ENCODE measurements at regions not wholly inside any gene's neighbourhood (a gene's known extent, or its start where the extent isn't known, plus 50 kb on each side); places are given as distances from the start of the nearest gene placed in this dataset.

- ChIA-PET POLR2A (no interaction called here), CTCF (no interaction called here)
- H3K4me3 Mint-ChIP-seq: no peak overlapping the region
- no peaks in the 10 kb centered on the region for H3K9me3 Mint-ChIP-seq (ENCODE audit: insufficient read depth)
- no peaks in the 10 kb centered on the region for H3K4me1 Mint-ChIP-seq
- TF ChIP-seq EZH2 (IDR thresholded peaks at IDR 0.05; ENCODE audit: borderline replicate concordance, insufficient read depth, low read depth, low read length, poor library complexity, severe bottlenecking) (no peak), CTCF (IDR thresholded peaks at IDR 0.05) (no peak)
- Histone ChIP-seq H3K4me3 (ENCODE audit: control extremely low read depth in 1 of 5, extremely low read depth in 1 of 5, insufficient read depth in 1 of 5, low read depth in 2 of 5, low read length in 4 of 5) (no peak overlapping the region), H3K36me3 (replicated peaks in 1 of 2; ENCODE audit: control extremely low read depth in 1 of 2, control insufficient read depth in 1 of 2, extremely low read depth in 1 of 2, insufficient read depth in 2 of 2, low read length in 1 of 2) (no peaks in the 10 kb centered on the region), H3K4me1 (ENCODE audit: control insufficient read depth in 2 of 2, insufficient read depth in 2 of 2, low read length in 2 of 2) (no peaks in the 10 kb centered on the region), H3K27ac (ENCODE audit: low read length in 2 of 2) (no peak overlapping the region), H4K20me1 (ENCODE audit: control insufficient read depth, insufficient read depth, low read length, poor library complexity, severe bottlenecking) (no peaks in the 10 kb centered on the region), H2AFZ (ENCODE audit: insufficient read depth, low read depth, low read length, poor library complexity, severe bottlenecking) (no peak overlapping the region), H3K9ac (ENCODE audit: low read length) (no peak overlapping the region), H3K27me3 (replicated peaks in 1 of 4; ENCODE audit: control extremely low read depth in 1 of 4, control insufficient read depth in 3 of 4, insufficient read depth in 4 of 4, low read length in 3 of 4) (no peaks in the 10 kb centered on the region), H3K9me3 (ENCODE audit: control extremely low read depth in 1 of 3, control insufficient read depth in 2 of 3, insufficient read depth in 1 of 3, low read length in 2 of 3) (no peaks in the 10 kb centered on the region), H3K79me2 (ENCODE audit: control insufficient read depth, insufficient read depth, low read length) (no peaks in the 10 kb centered on the region), H3K4me2 (replicated peaks; ENCODE audit: low read depth, low read length, poor library complexity, severe bottlenecking) (no peak overlapping the region)
- no peaks in the 10 kb centered on the region for H3K27me3 Mint-ChIP-seq
- intact Hi-C loops (cut with micrococcal nuclease): no loop called here
- ATAC-seq (ENCODE audit: low read depth): no peak
- H3K27ac Mint-ChIP-seq: no peak overlapping the region
- no peak for DNase-seq
Observed at GRCh38 chr5:88081877-88082276, 186.8 kb downstream of the TMEM161B start.

GRCh38 chr5:88063813-88064212 is 204.8 kb downstream of the TMEM161B start:
- no peak for ATAC-seq (ENCODE audit: low read depth)
- intact Hi-C loops (cut with micrococcal nuclease): no loop called here
- Mint-ChIP-seq H3K4me3 (no peak overlapping the region), H3K27me3 (no peaks in the 10 kb centered on the region), H3K4me1 (no peaks in the 10 kb centered on the region), H3K9me3 (ENCODE audit: insufficient read depth) (peaks cover 2% of the 10 kb centered on the region), H3K27ac (no peak overlapping the region)
- H3K79me2 ChIP-seq (ENCODE audit: control insufficient read depth, insufficient read depth, low read length): no peaks in the 10 kb centered on the region
- DNase-seq: no peak
- no peaks in the 10 kb centered on the region for H4K20me1 ChIP-seq (ENCODE audit: control insufficient read depth, insufficient read depth, low read length, poor library complexity, severe bottlenecking)
- no peak overlapping the region for H3K27ac ChIP-seq (ENCODE audit: low read length in 2 of 2)
- H2AFZ ChIP-seq (ENCODE audit: insufficient read depth, low read depth, low read length, poor library complexity, severe bottlenecking): no peak overlapping the region
- no peaks in the 10 kb centered on the region for H3K36me3 ChIP-seq (replicated peaks in 1 of 2; ENCODE audit: control extremely low read depth in 1 of 2, control insufficient read depth in 1 of 2, extremely low read depth in 1 of 2, insufficient read depth in 2 of 2, low read length in 1 of 2)
- no peak for TF ChIP-seq EZH2 (IDR thresholded peaks at IDR 0.05; ENCODE audit: borderline replicate concordance, insufficient read depth, low read depth, low read length, poor library complexity, severe bottlenecking)
- TF ChIP-seq CTCF (IDR thresholded peaks at IDR 0.05): no peak
- ChIA-PET CTCF (no interaction called here), POLR2A (no interaction called here)
- no peaks in the 10 kb centered on the region for H3K27me3 ChIP-seq (replicated peaks in 1 of 4; ENCODE audit: control extremely low read depth in 1 of 4, control insufficient read depth in 3 of 4, insufficient read depth in 4 of 4, low read length in 3 of 4)
- H3K9ac ChIP-seq (ENCODE audit: low read length): no peak overlapping the region
- no peaks in the 10 kb centered on the region for H3K4me1 ChIP-seq (ENCODE audit: control insufficient read depth in 2 of 2, insufficient read depth in 2 of 2, low read length in 2 of 2)
- peaks cover 0 to 17% (median 0%) of the 10 kb centered on the region in 3 donors for H3K9me3 ChIP-seq (ENCODE audit: control extremely low read depth in 1 of 3, control insufficient read depth in 2 of 3, insufficient read depth in 1 of 3, low read length in 2 of 3)
- H3K4me2 ChIP-seq (replicated peaks; ENCODE audit: low read depth, low read length, poor library complexity, severe bottlenecking): no peak overlapping the region
- no peak overlapping the region for H3K4me3 ChIP-seq (ENCODE audit: control extremely low read depth in 1 of 5, extremely low read depth in 1 of 5, insufficient read depth in 1 of 5, low read depth in 2 of 5, low read length in 4 of 5)

Data from B cell (primary cell).